ENCODE measurements at regions not wholly inside any gene's neighbourhood (a gene's known extent, or its start where the extent isn't known, plus 50 kb on each side); places are given as distances from the start of the nearest gene placed in this dataset.

- no peak for DNase-seq (ENCODE audit: low read depth)
- no peak overlapping the region for H3K4me3 ChIP-seq (ENCODE audit: low read depth, low read length)
- TF ChIP-seq CTCF (IDR thresholded peaks at IDR 0.05; ENCODE audit: low read depth, low read length, missing control alignments) = no peak
- in situ Hi-C loops (cut with HindIII; ENCODE audit: low sequenced_read_pairs) = no loop called here
Measured at GRCh38 chr21:16863362-16863905, 649.4 kb upstream of the CXADR start.

- in situ Hi-C loops (cut with HindIII; ENCODE audit: low sequenced_read_pairs) = no loop called here
- TF ChIP-seq CTCF (IDR thresholded peaks at IDR 0.05; ENCODE audit: low read depth, low read length, missing control alignments) = no peak
- no peak for DNase-seq (ENCODE audit: low read depth)
- no peak overlapping the region for H3K4me3 ChIP-seq (ENCODE audit: low read depth, low read length)
Measured at GRCh38 chr21:16863908-16864307, 648.9 kb upstream of the CXADR start.

GRCh38 chr21:16865632-16866031 is 647.2 kb upstream of the CXADR start:
- DNase-seq (ENCODE audit: low read depth) = no peak
- in situ Hi-C loops (cut with HindIII; ENCODE audit: low sequenced_read_pairs) = no loop called here
- no peak overlapping the region for H3K4me3 ChIP-seq (ENCODE audit: low read depth, low read length)
- TF ChIP-seq CTCF (IDR thresholded peaks at IDR 0.05; ENCODE audit: low read depth, low read length, missing control alignments) = no peak

- no peak for DNase-seq (ENCODE audit: low read depth)
- TF ChIP-seq CTCF (IDR thresholded peaks at IDR 0.05; ENCODE audit: low read depth, low read length, missing control alignments) = no peak
- in situ Hi-C loops (cut with HindIII; ENCODE audit: low sequenced_read_pairs) = no loop called here
Measured at GRCh38 chr21:16866851-16867250, 646.0 kb upstream of the CXADR start.

GRCh38 chr21:16870103-16870502 is 642.7 kb upstream of the CXADR start:
- no peak for TF ChIP-seq CTCF (IDR thresholded peaks at IDR 0.05; ENCODE audit: low read depth, low read length, missing control alignments)
- DNase-seq (ENCODE audit: low read depth) = no peak
- in situ Hi-C loops (cut with HindIII; ENCODE audit: low sequenced_read_pairs) = no loop called here
- H3K4me3 ChIP-seq (ENCODE audit: low read depth, low read length) = no peak overlapping the region

More at GRCh38 chr21:16866851-16867250, 646.0 kb upstream of the CXADR start:
- no peak overlapping the region for H3K4me3 ChIP-seq (ENCODE audit: low read depth, low read length)

GRCh38 chr21:16872616-16873015 is 640.2 kb upstream of the CXADR start:
- H3K4me3 ChIP-seq (ENCODE audit: low read depth, low read length) = no peak overlapping the region
- DNase-seq (ENCODE audit: low read depth) = no peak
- in situ Hi-C loops (cut with HindIII; ENCODE audit: low sequenced_read_pairs) = no loop called here
- no peak for TF ChIP-seq CTCF (IDR thresholded peaks at IDR 0.05; ENCODE audit: low read depth, low read length, missing control alignments)

- no peak for TF ChIP-seq CTCF (IDR thresholded peaks at IDR 0.05; ENCODE audit: low read depth, low read length, missing control alignments)
- in situ Hi-C loops (cut with HindIII; ENCODE audit: low sequenced_read_pairs) = no loop called here
- no peak for DNase-seq (ENCODE audit: low read depth)
- H3K4me3 ChIP-seq (ENCODE audit: low read depth, low read length) = no peak overlapping the region
Measured at GRCh38 chr21:16873176-16873575, 639.7 kb upstream of the CXADR start.

Data from astrocyte of the cerebellum (primary cell).